Naive B cell (primary cell): ENCODE measurements at regions not wholly inside any gene's neighbourhood (a gene's known extent, or its start where the extent isn't known, plus 50 kb on each side); places are given as distances from the start of the nearest gene placed in this dataset.
"Not testable (repeated sequence)": the region's sequence is repeated elsewhere in the genome, so short reads cannot be mapped to it uniquely, and the experiment has no call there.

Experiments used
- ATAC-seq, 2 donors: fragments of 150-1000 bp; cut with Tn5 transposase; 2 replicates each; pipeline ENCODE4 v1.10.0; 2021; ENCODE audit warnings: low read depth in 2 of 2, mild to moderate bottlenecking in 2 of 2, moderate library complexity in 2 of 2
- DNase-seq: peaks from one replicate; pipeline ENCODE4 v3.0.0; 2022
- H3K27ac Mint-ChIP-seq, 6 donors: one replicate each; pipeline ENCODE4 v1.8.0; 2020 to 2022; ENCODE audit warnings: mild to moderate bottlenecking in 6 of 6, mixed read lengths in 6 of 6, moderate library complexity in 5 of 6, inconsistent platforms in 2 of 6
- H3K27me3 Mint-ChIP-seq, 3 donors: one replicate each; pipeline ENCODE4 v1.8.0; 2021 to 2022; ENCODE audit warnings: mixed read lengths in 3 of 3, mild to moderate bottlenecking in 1 of 3
- H3K36me3 Mint-ChIP-seq, 2 donors: one replicate each; pipeline ENCODE4 v1.8.0; 2020 to 2022; ENCODE audit warnings: mixed read lengths in 2 of 2, inconsistent platforms in 1 of 2, mild to moderate bottlenecking in 1 of 2
- H3K4me1 Mint-ChIP-seq, 3 donors: one replicate each; pipeline ENCODE4 v1.8.0; 2020 to 2022; ENCODE audit warnings: mixed read lengths in 3 of 3, inconsistent platforms in 1 of 3, mild to moderate bottlenecking in 1 of 3, moderate library complexity in 1 of 3
- H3K4me3 Mint-ChIP-seq, 8 donors: one replicate each; pipeline ENCODE4 v1.8.0; 2020 to 2022; ENCODE audit warnings: mild to moderate bottlenecking in 8 of 8, mixed read lengths in 8 of 8, moderate library complexity in 8 of 8, inconsistent platforms in 2 of 8
- H3K9me3 Mint-ChIP-seq, 7 donors: one replicate each; pipeline ENCODE4 v1.8.0; 2020 to 2022; ENCODE audit warnings: mixed read lengths in 7 of 7, mild to moderate bottlenecking in 5 of 7, inconsistent platforms in 2 of 7, moderate library complexity in 1 of 7

GRCh38 chr3:167012691-167013090, 367.4 kb downstream of the ZBBX start:
- Mint-ChIP-seq H3K4me1 (no peaks in the 10 kb centered on the region), H3K27ac (no peak overlapping the region)
- no peak for DNase-seq

DNA sequence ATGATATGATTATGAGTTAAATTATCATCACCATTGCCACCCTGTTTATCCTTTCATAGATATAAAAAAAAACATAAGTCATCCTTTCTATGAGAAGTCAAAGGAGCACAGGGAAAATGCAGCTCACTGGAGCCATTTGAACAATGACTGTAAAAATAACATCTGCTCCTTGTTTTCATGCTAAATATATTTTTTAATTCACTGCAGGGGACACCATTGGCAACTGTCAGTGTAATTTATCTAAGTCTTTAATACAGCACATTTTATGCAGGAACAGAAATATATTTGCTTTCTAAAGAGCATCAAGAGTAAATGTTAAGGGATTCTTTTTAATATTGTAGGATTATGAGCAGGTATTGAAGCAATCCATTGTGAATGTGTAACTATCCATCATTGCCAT, 371.3 kb downstream of the ZBBX start:
- no peak overlapping the region for H3K27ac Mint-ChIP-seq
- H3K9me3 Mint-ChIP-seq = peaks cover 0 to 10% (median 3%) of the 10 kb centered on the region in 7 donors
- no peaks in the 10 kb centered on the region for H3K27me3 Mint-ChIP-seq

More at GRCh38 chr3:167012691-167013090, 367.4 kb downstream of the ZBBX start:
- no peaks in the 10 kb centered on the region for H3K36me3 Mint-ChIP-seq
- ATAC-seq = no peak
- no peaks in the 10 kb centered on the region for H3K27me3 Mint-ChIP-seq
- H3K4me3 Mint-ChIP-seq = no peak overlapping the region
- H3K9me3 Mint-ChIP-seq = peaks cover 0 to 6% (median 3%) of the 10 kb centered on the region in 7 donors

DNA sequence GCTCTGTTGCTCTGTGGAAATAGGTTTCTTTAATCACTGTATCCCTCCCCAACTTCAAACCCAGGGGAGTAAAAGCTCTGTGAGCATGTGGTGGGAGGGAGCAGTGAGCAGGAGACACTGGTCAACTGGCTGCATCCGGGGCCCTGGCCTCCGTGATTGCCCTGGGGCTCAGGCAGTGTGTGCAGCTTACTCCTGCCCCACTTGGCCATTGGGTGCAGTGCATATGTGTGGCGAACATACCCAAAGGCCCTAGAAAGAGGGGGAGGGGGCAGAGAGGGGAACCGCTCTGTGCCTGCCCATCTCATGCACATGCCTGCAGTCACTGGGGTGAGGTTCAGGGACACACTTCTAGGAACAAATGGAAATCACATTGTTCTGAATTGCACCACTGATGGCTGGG, 378.7 kb downstream of the ZBBX start:
- H3K4me1 Mint-ChIP-seq = no peaks in the 10 kb centered on the region
- no peak for ATAC-seq
- H3K36me3 Mint-ChIP-seq = no peaks in the 10 kb centered on the region
- H3K4me3 Mint-ChIP-seq = no peak overlapping the region
- no peak overlapping the region for H3K27ac Mint-ChIP-seq
- peaks cover 0 to 15% (median 7%) of the 10 kb centered on the region in 7 donors for H3K9me3 Mint-ChIP-seq
- H3K27me3 Mint-ChIP-seq = no peaks in the 10 kb centered on the region
- DNase-seq = no peak

More for the DNA sequence above, 371.3 kb downstream of the ZBBX start:
- no peak for DNase-seq
- no peak overlapping the region for H3K4me3 Mint-ChIP-seq
- ATAC-seq = no peak
- H3K4me1 Mint-ChIP-seq = no peaks in the 10 kb centered on the region
- no peaks in the 10 kb centered on the region for H3K36me3 Mint-ChIP-seq

GRCh38 chr3:166993015-166993630, 387.0 kb downstream of the ZBBX start:
- Mint-ChIP-seq H3K4me1 (no peaks in the 10 kb centered on the region), H3K36me3 (no peaks in the 10 kb centered on the region), H3K9me3 (peaks cover 0 to 4% (median 0%) of the 10 kb centered on the region in 7 donors), H3K4me3 (no peak overlapping the region), H3K27ac (no peak overlapping the region), H3K27me3 (no peaks in the 10 kb centered on the region)
- ATAC-seq (no peak), DNase-seq (no peak)

- Mint-ChIP-seq H3K27ac (no peak overlapping the region), H3K4me3 (no peak overlapping the region), H3K9me3 (peaks cover 0 to 4% (median 0%) of the 10 kb centered on the region in 7 donors), H3K36me3 (no peaks in the 10 kb centered on the region), H3K4me1 (no peaks in the 10 kb centered on the region), H3K27me3 (no peaks in the 10 kb centered on the region)
- DNase-seq = no peak
- no peak for ATAC-seq
Observed at GRCh38 chr3:166986000-166986399, 394.1 kb downstream of the ZBBX start.

GRCh38 chr3:166975796-166976195, 404.3 kb downstream of the ZBBX start:
- not testable (repeated sequence) for H3K27ac Mint-ChIP-seq, ATAC-seq, H3K4me3 Mint-ChIP-seq, H3K4me1 Mint-ChIP-seq, H3K9me3 Mint-ChIP-seq, H3K36me3 Mint-ChIP-seq, H3K27me3 Mint-ChIP-seq, DNase-seq

DNA sequence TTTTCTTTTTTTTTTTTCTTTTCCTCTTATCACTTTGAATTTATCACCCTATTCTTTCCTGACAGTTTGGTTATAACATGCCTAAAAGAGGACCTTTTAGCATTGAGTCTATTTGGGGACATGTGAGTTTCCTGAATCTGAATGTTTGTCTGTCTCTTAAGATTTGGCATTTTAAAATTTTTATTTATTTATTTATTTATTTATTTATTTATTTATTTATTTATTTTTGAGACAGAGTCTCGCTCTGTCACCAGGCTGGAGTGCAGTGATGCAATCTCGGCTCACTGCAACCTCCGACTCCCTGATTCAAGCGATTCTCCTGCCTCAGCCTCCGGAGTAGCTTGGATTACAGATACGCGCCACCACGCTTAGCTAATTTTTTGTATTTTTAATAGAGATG, 412.4 kb downstream of the ZBBX start:
- ATAC-seq, H3K9me3 Mint-ChIP-seq, DNase-seq, H3K27ac Mint-ChIP-seq, H3K27me3 Mint-ChIP-seq, H3K4me3 Mint-ChIP-seq, H3K36me3 Mint-ChIP-seq, H3K4me1 Mint-ChIP-seq: not testable (repeated sequence)

- H3K36me3 Mint-ChIP-seq = no peaks in the 10 kb centered on the region
- DNase-seq (no peak), ATAC-seq (no peak)
- H3K27me3 Mint-ChIP-seq = no peaks in the 10 kb centered on the region
- no peak overlapping the region for H3K4me3 Mint-ChIP-seq
- no peaks in the 10 kb centered on the region for H3K4me1 Mint-ChIP-seq
- H3K9me3 Mint-ChIP-seq = peaks cover 0 to 5% (median 0%) of the 10 kb centered on the region in 7 donors
- no peak overlapping the region for H3K27ac Mint-ChIP-seq
Observed at GRCh38 chr3:166962911-166963310, 417.2 kb downstream of the ZBBX start.

DNA sequence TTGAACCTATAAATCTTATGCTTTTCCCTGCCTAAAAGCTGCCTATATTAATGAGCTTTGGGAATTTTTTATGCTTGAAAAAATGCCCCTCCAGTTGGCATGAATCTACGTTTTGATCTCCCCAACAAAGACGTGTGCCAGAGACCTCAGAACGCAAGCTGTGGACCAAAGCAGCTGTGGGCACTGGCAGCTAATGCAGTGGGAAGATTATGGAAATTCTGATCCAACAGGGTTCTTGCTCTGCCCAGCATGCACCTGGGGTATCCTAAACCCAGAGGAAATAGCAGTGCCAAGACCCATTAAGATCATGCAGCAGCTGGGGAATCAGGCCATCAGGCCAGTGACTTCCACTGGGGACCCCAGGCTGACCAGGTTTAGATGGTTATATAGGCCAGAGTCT, 423.0 kb downstream of the ZBBX start:
- H3K36me3 Mint-ChIP-seq = no peaks in the 10 kb centered on the region
- H3K27me3 Mint-ChIP-seq = no peaks in the 10 kb centered on the region
- peaks cover 3 to 25% (median 7%) of the 10 kb centered on the region in 7 donors for H3K9me3 Mint-ChIP-seq
- no peak for DNase-seq
- no peaks in the 10 kb centered on the region for H3K4me1 Mint-ChIP-seq
- H3K27ac Mint-ChIP-seq = no peak overlapping the region
- no peak overlapping the region for H3K4me3 Mint-ChIP-seq
- ATAC-seq = no peak

- DNase-seq (no peak), ATAC-seq (no peak)
- no peak overlapping the region for H3K27ac Mint-ChIP-seq
- peaks cover 3 to 29% (median 10%) of the 10 kb centered on the region in 7 donors for H3K9me3 Mint-ChIP-seq
- no peak overlapping the region for H3K4me3 Mint-ChIP-seq
- no peaks in the 10 kb centered on the region for H3K4me1 Mint-ChIP-seq
- no peaks in the 10 kb centered on the region for H3K27me3 Mint-ChIP-seq
- no peaks in the 10 kb centered on the region for H3K36me3 Mint-ChIP-seq
Observed at GRCh38 chr3:166955201-166955939, 424.7 kb downstream of the ZBBX start.

DNA sequence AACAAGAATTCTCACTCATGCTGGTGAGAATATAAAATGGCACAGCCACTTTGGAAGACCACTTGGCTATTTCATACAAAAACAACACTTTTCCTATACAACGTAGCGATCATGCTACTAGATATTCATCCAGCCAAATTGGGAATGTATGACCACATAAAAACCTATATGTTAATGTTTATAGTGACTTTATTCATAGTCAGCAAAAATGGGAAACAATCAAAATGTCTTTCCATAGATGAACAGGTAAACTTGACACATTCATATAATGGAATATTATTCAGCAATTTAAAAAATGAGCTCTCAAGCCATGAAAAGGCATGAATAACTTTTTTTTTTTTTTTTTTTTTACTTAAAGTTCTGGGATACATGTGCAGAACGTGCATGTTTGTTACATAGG, 445.2 kb downstream of the ZBBX start:
- Mint-ChIP-seq H3K4me3 (no peak overlapping the region), H3K27me3 (no peaks in the 10 kb centered on the region), H3K9me3 (peaks cover 0 to 10% (median 7%) of the 10 kb centered on the region in 7 donors), H3K36me3 (no peaks in the 10 kb centered on the region), H3K4me1 (no peaks in the 10 kb centered on the region), H3K27ac (no peak overlapping the region)
- ATAC-seq (no peak), DNase-seq (no peak)

DNA sequence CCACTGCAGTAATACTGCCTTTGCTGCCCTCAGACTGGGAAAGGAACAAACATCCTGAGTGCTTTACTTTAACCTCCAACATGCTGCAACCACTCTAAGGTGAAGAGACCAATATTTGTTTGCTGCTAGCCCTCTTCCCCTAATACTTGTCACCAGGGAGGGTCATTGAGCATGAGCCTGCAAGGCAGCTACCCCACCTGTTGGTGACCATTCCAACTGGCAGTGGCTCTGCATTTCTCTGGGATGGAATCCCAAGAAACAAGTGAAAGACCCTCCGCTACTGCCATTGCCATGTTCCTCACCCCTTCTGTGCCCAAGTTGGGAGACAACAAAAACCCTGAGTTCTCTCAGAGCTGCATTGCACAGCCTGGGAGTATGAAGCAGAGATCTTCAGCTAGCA, 462.7 kb downstream of the ZBBX start:
- no peak overlapping the region for H3K27ac Mint-ChIP-seq
- H3K27me3 Mint-ChIP-seq = no peaks in the 10 kb centered on the region
- DNase-seq = no peak
- H3K9me3 Mint-ChIP-seq = peaks cover 5 to 34% (median 13%) of the 10 kb centered on the region in 7 donors
- H3K36me3 Mint-ChIP-seq = no peaks in the 10 kb centered on the region
- H3K4me1 Mint-ChIP-seq = no peaks in the 10 kb centered on the region
- no peak for ATAC-seq
- peak overlapping the region in 1 of 8 donors; percentile 48 for H3K4me3 Mint-ChIP-seq

DNA sequence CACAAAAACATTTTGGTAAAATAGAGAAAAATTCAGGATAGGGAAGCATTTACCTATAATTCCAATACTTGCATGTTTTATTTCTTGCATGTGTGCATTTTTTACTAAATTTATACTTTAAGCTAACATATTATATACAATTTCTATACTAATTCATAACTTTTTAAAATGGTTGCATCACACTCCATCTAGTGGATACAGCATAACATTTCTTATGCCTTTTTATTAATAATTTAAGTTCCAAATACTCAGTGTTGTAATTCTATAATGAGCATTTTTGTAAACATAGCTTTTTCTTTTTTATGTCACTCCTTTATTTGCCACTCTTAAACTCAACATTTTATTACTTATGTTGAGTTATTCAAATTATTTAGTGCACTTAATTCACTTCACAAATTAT, 477.7 kb downstream of the ZBBX start:
- no peak overlapping the region for H3K4me3 Mint-ChIP-seq
- peaks cover 0 to 7% (median 3%) of the 10 kb centered on the region in 7 donors for H3K9me3 Mint-ChIP-seq
- H3K27ac Mint-ChIP-seq = no peak overlapping the region
- ATAC-seq (no peak), DNase-seq (no peak)
- H3K27me3 Mint-ChIP-seq = no peaks in the 10 kb centered on the region
- no peaks in the 10 kb centered on the region for H3K36me3 Mint-ChIP-seq
- no peaks in the 10 kb centered on the region for H3K4me1 Mint-ChIP-seq

DNA sequence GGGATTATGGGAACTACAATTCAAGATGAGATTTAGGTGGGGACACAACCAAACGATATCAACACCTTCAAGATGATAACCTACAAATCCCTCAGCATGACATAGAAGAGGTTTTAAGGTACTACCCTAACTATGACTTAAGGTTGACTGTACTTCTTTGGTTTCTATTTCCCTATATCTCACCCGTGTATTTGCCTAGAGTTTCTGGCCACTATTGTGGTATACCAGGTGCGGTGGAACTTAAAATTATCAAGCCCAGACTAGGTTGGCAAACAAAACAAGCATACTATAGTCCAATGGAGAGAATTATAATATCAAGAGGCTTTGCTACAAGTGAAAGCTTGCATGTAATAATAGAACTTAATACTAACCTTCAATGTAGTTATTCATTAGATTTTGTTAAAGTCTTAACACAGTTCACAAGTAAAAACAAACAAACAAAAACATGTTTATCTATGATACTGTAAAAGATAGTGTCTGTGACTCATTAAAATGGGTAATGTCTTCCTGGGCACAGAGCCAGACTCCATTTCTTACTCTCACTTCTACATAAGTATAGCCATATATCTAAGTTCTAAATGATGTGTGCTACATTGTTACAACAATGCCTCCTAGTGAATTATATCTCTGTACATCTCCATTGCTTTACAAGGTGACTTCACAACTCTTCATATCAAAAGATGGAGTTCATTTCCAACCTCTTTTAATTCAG, 479.1 kb downstream of the ZBBX start:
- H3K4me3 Mint-ChIP-seq = no peak overlapping the region
- H3K36me3 Mint-ChIP-seq = no peaks in the 10 kb centered on the region
- DNase-seq (no peak), ATAC-seq (no peak)
- no peak overlapping the region for H3K27ac Mint-ChIP-seq
- H3K9me3 Mint-ChIP-seq = peaks cover 0 to 5% (median 0%) of the 10 kb centered on the region in 7 donors
- no peaks in the 10 kb centered on the region for H3K4me1 Mint-ChIP-seq
- no peaks in the 10 kb centered on the region for H3K27me3 Mint-ChIP-seq
